ENCODE measurements at regions not wholly inside any gene's neighbourhood (a gene's known extent, or its start where the extent isn't known, plus 50 kb on each side); places are given as distances from the start of the nearest gene placed in this dataset.

GRCh38 chr14:71701990-71702389 lies 230.2 kb upstream of the RGS6 start:
- no peaks in the 10 kb centered on the region for H3K4me1 ChIP-seq (ENCODE audit: control insufficient read depth in 1 of 2, insufficient read depth in 1 of 2, low read depth in 1 of 2, low read length in 1 of 2)
- no peak for TF ChIP-seq CTCF (IDR thresholded peaks at IDR 0.05)
- H3K27ac ChIP-seq = no peak overlapping the region

GRCh38 chr14:71702786-71703185 lies 229.4 kb upstream of the RGS6 start:
- no peak for TF ChIP-seq CTCF (IDR thresholded peaks at IDR 0.05)
- Histone ChIP-seq H3K36me3 (peaks cover 76% of the 10 kb centered on the region), H3K4me3 (ENCODE audit: low read depth in 1 of 2, low read length in 1 of 2) (no peak overlapping the region), H3K4me1 (ENCODE audit: control insufficient read depth in 1 of 2, insufficient read depth in 1 of 2, low read depth in 1 of 2, low read length in 1 of 2) (no peaks in the 10 kb centered on the region), H3K27ac (no peak overlapping the region), H3K9me3 (no peaks in the 10 kb centered on the region), H3K27me3 (no peaks in the 10 kb centered on the region)

More at GRCh38 chr14:71701990-71702389, 230.2 kb upstream of the RGS6 start:
- H3K36me3 ChIP-seq = peaks cover 70% of the 10 kb centered on the region
- no peaks in the 10 kb centered on the region for H3K9me3 ChIP-seq
- H3K27me3 ChIP-seq = no peaks in the 10 kb centered on the region
- H3K4me3 ChIP-seq (ENCODE audit: low read depth in 1 of 2, low read length in 1 of 2) = no peak overlapping the region

- no peak overlapping the region for H3K4me3 ChIP-seq (ENCODE audit: low read depth in 1 of 2, low read length in 1 of 2)
- no peaks in the 10 kb centered on the region for H3K4me1 ChIP-seq (ENCODE audit: control insufficient read depth in 1 of 2, insufficient read depth in 1 of 2, low read depth in 1 of 2, low read length in 1 of 2)
- H3K9me3 ChIP-seq = no peaks in the 10 kb centered on the region
- no peak for TF ChIP-seq CTCF (IDR thresholded peaks at IDR 0.05)
- peaks cover 76% of the 10 kb centered on the region for H3K36me3 ChIP-seq
- no peak overlapping the region for H3K27ac ChIP-seq
- H3K27me3 ChIP-seq = no peaks in the 10 kb centered on the region
These were observed 228.8 kb upstream of the RGS6 start for GRCh38 chr14:71703477-71703876.

- Histone ChIP-seq H3K4me3 (ENCODE audit: low read depth in 1 of 2, low read length in 1 of 2) (no peak overlapping the region), H3K9me3 (no peaks in the 10 kb centered on the region), H3K4me1 (ENCODE audit: control insufficient read depth in 1 of 2, insufficient read depth in 1 of 2, low read depth in 1 of 2, low read length in 1 of 2) (no peaks in the 10 kb centered on the region), H3K27me3 (no peaks in the 10 kb centered on the region), H3K36me3 (peaks cover 74% of the 10 kb centered on the region), H3K27ac (no peak overlapping the region)
- no peak for TF ChIP-seq CTCF (IDR thresholded peaks at IDR 0.05)
These were observed 228.0 kb upstream of the RGS6 start for GRCh38 chr14:71704210-71704609.

- Histone ChIP-seq H3K36me3 (peaks cover 74% of the 10 kb centered on the region), H3K27ac (no peak overlapping the region), H3K4me1 (ENCODE audit: control insufficient read depth in 1 of 2, insufficient read depth in 1 of 2, low read depth in 1 of 2, low read length in 1 of 2) (no peaks in the 10 kb centered on the region), H3K4me3 (ENCODE audit: low read depth in 1 of 2, low read length in 1 of 2) (no peak overlapping the region), H3K27me3 (no peaks in the 10 kb centered on the region), H3K9me3 (no peaks in the 10 kb centered on the region)
- TF ChIP-seq CTCF (IDR thresholded peaks at IDR 0.05) = no peak
These were observed 226.8 kb upstream of the RGS6 start for GRCh38 chr14:71705460-71705859.

GRCh38 chr14:71709076-71709475 lies 223.2 kb upstream of the RGS6 start:
- H3K27ac ChIP-seq = no peak overlapping the region
- no peaks in the 10 kb centered on the region for H3K27me3 ChIP-seq
- no peaks in the 10 kb centered on the region for H3K4me1 ChIP-seq (ENCODE audit: control insufficient read depth in 1 of 2, insufficient read depth in 1 of 2, low read depth in 1 of 2, low read length in 1 of 2)
- peaks cover 78% of the 10 kb centered on the region for H3K36me3 ChIP-seq
- no peaks in the 10 kb centered on the region for H3K9me3 ChIP-seq
- H3K4me3 ChIP-seq (ENCODE audit: low read depth in 1 of 2, low read length in 1 of 2) = no peak overlapping the region
- no peak for TF ChIP-seq CTCF (IDR thresholded peaks at IDR 0.05)
